MM.1S (cell line): ENCODE measurements at regions not wholly inside any gene's neighbourhood (a gene's known extent, or its start where the extent isn't known, plus 50 kb on each side); places are given as distances from the start of the nearest gene placed in this dataset.

Experiments
- CTCF ChIP-seq: fragments of 300-600 bp; sonication (generic); IDR thresholded peaks from 2 replicates; pipeline ENCODE4 v1.5.1; 2016; ENCODE audit warnings: antibody characterized with exemption, low read length, mixed read lengths
- EZH2 ChIP-seq: fragments of 300-600 bp; sonication (generic); optimal IDR thresholded peaks from 2 replicates; pipeline ENCODE3; 2017; ENCODE audit warnings: low read depth, mild to moderate bottlenecking, antibody characterized with exemption, low read length, mixed read lengths
- EZH2phosphoT487 ChIP-seq: fragments of 300-600 bp; sonication (generic); IDR thresholded peaks from 2 replicates; pipeline ENCODE4 v1.6.1; 2018; ENCODE audit warnings: antibody characterized with exemption, low read length

- no peak for TF ChIP-seq CTCF
- TF ChIP-seq EZH2 = no peak
- no peak for TF ChIP-seq EZH2phosphoT487
These were observed 1116.9 kb upstream of the TMEM132C start for GRCh38 chr12:127150028-127150427.
